HCT116 (cell line): ENCODE measurements at regions not wholly inside any gene's neighbourhood (a gene's known extent, or its start where the extent isn't known, plus 50 kb on each side); places are given as distances from the start of the nearest gene placed in this dataset.

ENCODE experiments used
- ATAC-seq: fragments of 200-7000 bp; cut with Tn5 transposase; 2 replicates; pipeline ENCODE4 v1.9.1; 2020; ENCODE audit warnings: mild to moderate bottlenecking, moderate library complexity
- BruUV-seq: library from RNA; stranded (reverse); fragments of 400-500 nt; replicated peaks from 2 replicates; lab custom pipeline; 2021; lab: Mats Ljungman, UMichigan
- CTCF ChIA-PET: fragments of 300-600 bp; sonication (Branson Sonifier 250); formaldehyde crosslinking; loops from one replicate; lab custom pipeline; 2021; ENCODE audit warnings: antibody characterized with exemption; lab: Charles Lee
- POLR2A ChIA-PET: fragments of 300-600, 350-600 bp; sonication (Branson Sonifier 250); formaldehyde crosslinking; loops from one replicate; lab custom pipeline; 2021; ENCODE audit warnings: antibody characterized with exemption; lab: Charles Lee
- RAD21 ChIA-PET, 2 experiments: fragments of 300-600 bp; sonication (Branson Sonifier 250); formaldehyde crosslinking; loops; one replicate each; lab custom pipeline; 2023; ENCODE audit warnings: low total read pairs in 2 of 2; ENCODE audit not compliant: uncharacterized antibody in 2 of 2, unreplicated experiment in 2 of 2, low non-redundant PET in 1 of 2; lab: Charles Lee
- DNase-seq: peaks from one replicate; pipeline ENCODE4 v3.0.0-alpha.2; 2010; ENCODE audit warnings: low read depth, low spot score
- H2AFZ ChIP-seq: fragments of 200-600 bp; shearing (Covaris generic), sonication (generic); 2 replicates; pipeline ENCODE4 v1.6.1; 2017; ENCODE audit warnings: low read depth, mixed run types, mixed read lengths, antibody characterized with exemption, low read length; ENCODE audit not compliant: poor library complexity, severe bottlenecking
- H3K27ac ChIP-seq: 2 replicates; pipeline ENCODE4 v1.5.1; 2012; ENCODE audit warnings: low read depth, low read length
- H3K27me3 ChIP-seq: fragments of 200-600 bp; sonication (generic); 2 replicates; pipeline ENCODE4 v1.6.1; 2016; ENCODE audit warnings: mixed run types, low read length, mixed read lengths; ENCODE audit not compliant: insufficient read depth
- H3K36me3 ChIP-seq, 2 experiments: fragments of 200-500 bp in 1 of 2; fragments of 200-600 bp in 1 of 2; sonication (Bioruptor generic) in 1 of 2; sonication (generic) in 1 of 2; 2 replicates each; pipeline versions ENCODE4 v1.5.1 to v1.6.1; 2014 to 2016; ENCODE audit warnings: low read length in 2 of 2, inconsistent platforms in 1 of 2, mixed read lengths in 1 of 2, mixed run types in 1 of 2; ENCODE audit not compliant: insufficient read depth in 2 of 2, control insufficient read depth in 1 of 2
- H3K4me1 ChIP-seq, 2 experiments: fragments of 200-600 bp in 1 of 2; sonication (generic) in 1 of 2; 2 replicates each; pipeline versions ENCODE4 v1.5.1 to v1.6.1; 2012 to 2017; ENCODE audit warnings: low read length in 2 of 2, inconsistent platforms in 1 of 2, mild to moderate bottlenecking in 1 of 2, mixed read lengths in 1 of 2, mixed run types in 1 of 2, moderate library complexity in 1 of 2; ENCODE audit not compliant: insufficient read depth in 2 of 2, control insufficient read depth in 1 of 2
- H3K4me2 ChIP-seq: fragments of 200-600 bp; sonication (generic); 2 replicates; pipeline ENCODE4 v1.6.1; 2017; ENCODE audit warnings: mixed run types, low read length, mixed read lengths
- H3K4me3 ChIP-seq, 2 experiments: fragments of 200-600 bp in 1 of 2; sonication (generic) in 1 of 2; replicated peaks in 1 of 2; 2 replicates each; pipeline ENCODE4 v1.5.1; 2011 to 2016; ENCODE audit warnings: low read length in 2 of 2, control low read depth in 1 of 2, low read depth in 1 of 2, mild to moderate bottlenecking in 1 of 2, mixed read lengths in 1 of 2, mixed run types in 1 of 2
- H3K79me2 ChIP-seq: fragments of 200-600 bp; sonication (generic); 2 replicates; pipeline ENCODE4 v1.6.1; 2017; ENCODE audit warnings: mild to moderate bottlenecking, mixed run types, low read length, moderate library complexity, mixed read lengths; ENCODE audit not compliant: insufficient read depth
- H3K9ac ChIP-seq: fragments of 200-600 bp; sonication (generic); 2 replicates; pipeline ENCODE4 v1.6.1; 2016; ENCODE audit warnings: low read length, mixed read lengths
- H3K9me2 ChIP-seq: fragments of 200-600 bp; sonication (generic), shearing (Covaris generic); 2 replicates; pipeline ENCODE4 v1.6.1; 2017; ENCODE audit warnings: mixed run types, mild to moderate bottlenecking, moderate library complexity; ENCODE audit not compliant: insufficient read depth
- H3K9me3 ChIP-seq, 2 experiments: fragments of 200-500 bp in 1 of 2; fragments of 200-600 bp in 1 of 2; sonication (Bioruptor generic) in 1 of 2; sonication (generic) in 1 of 2; 2 replicates each; pipeline ENCODE4 v1.6.1; 2014 to 2017; ENCODE audit warnings: low read length in 2 of 2, mixed read lengths in 2 of 2, inconsistent platforms in 1 of 2, low read depth in 1 of 2, mild to moderate bottlenecking in 1 of 2, mixed run types in 1 of 2, moderate library complexity in 1 of 2; ENCODE audit not compliant: control insufficient read depth in 1 of 2, insufficient read depth in 1 of 2
- H4K20me1 ChIP-seq: fragments of 200-600 bp; sonication (generic), shearing (Covaris generic); 2 replicates; pipeline ENCODE4 v1.6.1; 2017; ENCODE audit warnings: mixed run types, mild to moderate bottlenecking, moderate library complexity; ENCODE audit not compliant: insufficient read depth
- CBX3 ChIP-seq: IDR thresholded peaks from 2 replicates; pipeline ENCODE4 v1.6.1; 2012; ENCODE audit warnings: low read depth
- EZH2phosphoT487 ChIP-seq: fragments of 200-600 bp; IDR thresholded peaks from 2 replicates; pipeline ENCODE4 v1.6.1; 2018; ENCODE audit warnings: antibody characterized with exemption, borderline replicate concordance
- MAX ChIP-seq: IDR thresholded peaks from 2 replicates; pipeline ENCODE4 v1.6.1; 2012
- POLR2A ChIP-seq: IDR thresholded peaks from 2 replicates; pipeline ENCODE4 v1.7.0; 2011; ENCODE audit warnings: borderline replicate concordance; ENCODE audit not compliant: insufficient read depth, insufficient read length; ENCODE audit errors: extremely low read depth
- REST ChIP-seq: IDR thresholded peaks from 2 replicates; pipeline ENCODE4 v1.6.1; 2012; ENCODE audit warnings: low read depth
- SIN3A ChIP-seq: IDR thresholded peaks from 2 replicates; pipeline ENCODE4 v1.6.1; 2012; ENCODE audit warnings: low read depth
- TCF7L2 ChIP-seq: IDR thresholded peaks from 2 replicates; pipeline ENCODE4 v1.7.0; 2011; ENCODE audit warnings: borderline replicate concordance, inconsistent platforms; ENCODE audit not compliant: insufficient read depth, insufficient read length; ENCODE audit errors: extremely low read depth
- YY1 ChIP-seq: IDR thresholded peaks from 2 replicates; pipeline ENCODE4 v1.6.1; 2011; ENCODE audit warnings: low read length, low read depth, moderate library complexity, mild to moderate bottlenecking; ENCODE audit not compliant: insufficient replicate concordance; ENCODE audit errors: extremely low read depth
- ZBTB33 ChIP-seq: IDR thresholded peaks from 2 replicates; pipeline ENCODE4 v1.6.1; 2011; ENCODE audit warnings: mild to moderate bottlenecking, low read length, moderate library complexity; ENCODE audit not compliant: insufficient replicate concordance; ENCODE audit errors: extremely low read depth
- ZNF274 ChIP-seq: fragments of 200-500 bp; sonication (Bioruptor generic); IDR thresholded peaks from 2 replicates; pipeline ENCODE4 v1.6.1; 2014; ENCODE audit warnings: mild to moderate bottlenecking, low read depth, low read length, inconsistent platforms
- intact Hi-C: fragments of 100-400 bp; cut with micrococcal nuclease; formaldehyde crosslinking; loops from 2 replicates; pipeline ENCODE4 v1.10.0; 2022

DNA sequence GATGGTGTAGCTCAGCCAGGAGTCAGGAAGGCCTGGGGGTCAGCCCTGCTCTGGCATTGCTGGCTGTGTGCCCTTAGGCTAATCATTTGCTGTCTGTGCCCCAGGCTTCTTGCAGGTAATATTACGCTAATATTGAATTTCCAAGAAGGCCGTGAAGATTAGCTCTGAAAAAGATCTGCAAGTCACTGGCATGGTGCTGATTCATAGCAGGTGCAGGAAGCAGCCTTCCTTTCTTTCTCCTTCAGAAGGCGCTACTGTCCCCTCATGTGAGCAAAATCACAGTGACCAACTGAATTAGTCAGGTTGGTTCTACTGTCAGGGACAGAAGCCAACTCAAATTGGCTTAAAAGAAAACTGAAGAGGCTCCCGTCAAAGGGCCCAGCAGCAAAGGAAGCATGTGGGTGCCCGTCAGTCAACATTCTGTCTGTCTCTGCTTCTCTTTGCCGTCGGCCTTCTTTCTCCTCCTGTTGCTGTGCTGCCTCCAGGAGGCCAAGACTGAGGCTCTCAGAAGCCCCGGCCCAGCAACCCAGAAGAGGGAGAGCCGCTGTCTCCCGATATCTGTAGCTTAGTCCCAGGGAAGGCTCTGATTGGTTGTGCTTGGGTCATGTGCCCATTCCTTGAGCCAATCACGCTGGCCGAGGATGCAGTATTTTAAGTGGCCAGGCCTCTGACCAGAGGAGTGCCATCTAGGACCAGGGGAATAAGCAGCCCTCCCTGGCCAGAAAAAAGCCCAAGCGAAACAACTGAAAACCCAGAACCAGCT lies 67.8 kb upstream of the NEURL1B start:
- POLR2A ChIA-PET, result no interaction called here
- no peak for TF ChIP-seq ZNF274
- no peak for TF ChIP-seq ZBTB33

GRCh38 chr5:172572440-172572839 lies 68.6 kb upstream of the NEURL1B start:
- Histone ChIP-seq H3K36me3 (no peaks in the 10 kb centered on the region), H3K9ac (no peak overlapping the region), H4K20me1 (no peaks in the 10 kb centered on the region), H3K79me2 (no peaks in the 10 kb centered on the region), H3K27ac (no peak overlapping the region), H3K4me3 (no peak overlapping the region), H2AFZ (no peak overlapping the region), H3K9me3 (no peaks in the 10 kb centered on the region), H3K9me2 (no peaks in the 10 kb centered on the region), H3K27me3 (peaks cover 19% of the 10 kb centered on the region; the same call in 1 of the 2 replicates), H3K4me1 (no peaks in the 10 kb centered on the region), H3K4me2 (no peak overlapping the region)
- POLR2A ChIA-PET, result no interaction called here
- DNase-seq, result no peak
- intact Hi-C loops, result no loop called here
- no peak for ATAC-seq
- no TSS peak for BruUV-seq
- CTCF ChIA-PET, result no interaction called here
- RAD21 ChIA-PET, result no interaction called here
- no peak for TF ChIP-seq MAX
- TF ChIP-seq EZH2phosphoT487, result no peak
- TF ChIP-seq YY1, result no peak
- no peak for TF ChIP-seq POLR2A
- TF ChIP-seq TCF7L2, result no peak
- TF ChIP-seq ZNF274, result no peak
- no peak for TF ChIP-seq SIN3A
- no peak for TF ChIP-seq REST
- no peak for TF ChIP-seq CBX3

More for the DNA sequence above, 67.8 kb upstream of the NEURL1B start:
- Histone ChIP-seq H3K9me3 (no peaks in the 10 kb centered on the region), H3K79me2 (no peaks in the 10 kb centered on the region), H3K36me3 (no peaks in the 10 kb centered on the region), H3K4me3 (no peak overlapping the region), H3K9me2 (no peaks in the 10 kb centered on the region), H2AFZ (no peak overlapping the region), H3K27ac (no peak overlapping the region), H4K20me1 (no peaks in the 10 kb centered on the region), H3K4me1 (no peaks in the 10 kb centered on the region), H3K9ac (no peak overlapping the region), H3K4me2 (no peak overlapping the region), H3K27me3 (peaks cover 19% of the 10 kb centered on the region; the same call in 1 of the 2 replicates)
- no TSS peak for BruUV-seq
- ATAC-seq (peak; percentile 51), DNase-seq (no peak)
- CTCF ChIA-PET, result no interaction called here
- intact Hi-C loops, result no loop called here
- RAD21 ChIA-PET, result no interaction called here
